ENCODE measurements at regions not wholly inside any gene's neighbourhood (a gene's known extent, or its start where the extent isn't known, plus 50 kb on each side); places are given as distances from the start of the nearest gene placed in this dataset.

DNA sequence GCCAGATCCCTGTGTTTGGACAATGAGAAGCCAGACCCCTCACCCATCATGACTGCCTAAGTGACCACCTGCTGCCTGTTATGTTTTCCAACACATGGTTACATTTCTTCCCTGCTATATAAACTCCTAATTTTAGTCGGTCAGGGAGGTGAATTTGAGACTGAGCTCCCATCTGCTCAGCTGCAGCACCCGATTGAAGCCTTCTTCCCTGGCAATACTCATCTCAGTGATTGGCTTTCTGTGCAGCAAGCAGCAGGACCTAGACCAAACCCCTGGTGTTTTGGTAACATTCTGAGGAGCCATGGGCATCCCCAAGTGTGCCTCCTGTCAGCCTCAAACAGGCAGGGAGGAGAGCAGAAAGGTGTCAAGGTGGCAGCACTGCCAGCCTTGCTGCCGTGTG, 141.2 kb downstream of the CD8B2 start:
- TF ChIP-seq, protein P1, sequence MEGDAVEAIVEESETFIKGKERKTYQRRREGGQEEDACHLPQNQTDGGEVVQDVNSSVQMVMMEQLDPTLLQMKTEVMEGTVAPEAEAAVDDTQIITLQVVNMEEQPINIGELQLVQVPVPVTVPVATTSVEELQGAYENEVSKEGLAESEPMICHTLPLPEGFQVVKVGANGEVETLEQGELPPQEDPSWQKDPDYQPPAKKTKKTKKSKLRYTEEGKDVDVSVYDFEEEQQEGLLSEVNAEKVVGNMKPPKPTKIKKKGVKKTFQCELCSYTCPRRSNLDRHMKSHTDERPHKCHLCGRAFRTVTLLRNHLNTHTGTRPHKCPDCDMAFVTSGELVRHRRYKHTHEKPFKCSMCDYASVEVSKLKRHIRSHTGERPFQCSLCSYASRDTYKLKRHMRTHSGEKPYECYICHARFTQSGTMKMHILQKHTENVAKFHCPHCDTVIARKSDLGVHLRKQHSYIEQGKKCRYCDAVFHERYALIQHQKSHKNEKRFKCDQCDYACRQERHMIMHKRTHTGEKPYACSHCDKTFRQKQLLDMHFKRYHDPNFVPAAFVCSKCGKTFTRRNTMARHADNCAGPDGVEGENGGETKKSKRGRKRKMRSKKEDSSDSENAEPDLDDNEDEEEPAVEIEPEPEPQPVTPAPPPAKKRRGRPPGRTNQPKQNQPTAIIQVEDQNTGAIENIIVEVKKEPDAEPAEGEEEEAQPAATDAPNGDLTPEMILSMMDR (conservative IDR thresholded peaks at IDR 0.05; ENCODE audit: low read depth, low read length) = no peak
- no peaks in the 10 kb centered on the region for H3K79me2 ChIP-seq (ENCODE audit: insufficient read depth, low read depth)

DNA sequence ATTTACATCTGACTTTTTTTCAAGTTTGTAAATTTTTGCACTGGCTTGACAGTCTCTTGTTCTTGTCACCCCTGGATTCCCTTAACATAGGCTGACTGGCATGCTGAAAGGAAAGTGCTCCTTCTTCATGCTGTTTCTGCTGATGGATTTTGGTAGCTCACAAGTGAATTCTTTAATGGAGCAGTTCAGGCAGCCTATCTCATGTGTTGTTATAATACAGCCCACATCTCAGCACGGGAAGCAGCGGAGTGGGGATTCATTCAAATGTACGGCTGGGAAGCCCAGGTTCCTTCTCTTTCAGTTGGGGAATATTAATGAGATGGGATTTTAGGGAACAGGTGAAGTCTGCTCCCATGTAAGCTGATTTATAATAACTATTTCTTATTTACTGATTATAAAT, 142.8 kb downstream of the CD8B2 start:
- no peaks in the 10 kb centered on the region for H3K27me3 ChIP-seq (ENCODE audit: insufficient read depth, low read depth)
- H3K36me3 ChIP-seq (ENCODE audit: insufficient read depth) = no peaks in the 10 kb centered on the region
- no peak overlapping the region for H3K27ac ChIP-seq
- H3K9ac ChIP-seq = no peak overlapping the region
- TF ChIP-seq, protein P1 (conservative IDR thresholded peaks at IDR 0.05; ENCODE audit: low read depth, low read length) = no peak
- H3K4me2 ChIP-seq = no peak overlapping the region
- H2AFZ ChIP-seq (ENCODE audit: low read depth) = no peak overlapping the region
- H4K20me1 ChIP-seq (ENCODE audit: insufficient read depth) = no peaks in the 10 kb centered on the region
- no peaks in the 10 kb centered on the region for H3K4me1 ChIP-seq (ENCODE audit: low read depth, poor library complexity, severe bottlenecking)
- H3K4me3 ChIP-seq (IDR thresholded peaks at IDR 0.05; ENCODE audit: insufficient read depth, low read depth, low read length) = no peak overlapping the region
- H3K79me2 ChIP-seq (ENCODE audit: insufficient read depth, low read depth) = no peaks in the 10 kb centered on the region

More for the DNA sequence above, 141.2 kb downstream of the CD8B2 start:
- no peak overlapping the region for H2AFZ ChIP-seq (ENCODE audit: low read depth)
- H3K27me3 ChIP-seq (ENCODE audit: insufficient read depth, low read depth) = no peaks in the 10 kb centered on the region
- H3K27ac ChIP-seq = no peak overlapping the region
- no peak overlapping the region for H3K4me2 ChIP-seq
- H3K4me1 ChIP-seq (ENCODE audit: low read depth, poor library complexity, severe bottlenecking) = no peaks in the 10 kb centered on the region
- no peaks in the 10 kb centered on the region for H3K36me3 ChIP-seq (ENCODE audit: insufficient read depth)
- no peaks in the 10 kb centered on the region for H4K20me1 ChIP-seq (ENCODE audit: insufficient read depth)
- no peak overlapping the region for H3K4me3 ChIP-seq (IDR thresholded peaks at IDR 0.05; ENCODE audit: insufficient read depth, low read depth, low read length)
- no peak overlapping the region for H3K9ac ChIP-seq

DNA sequence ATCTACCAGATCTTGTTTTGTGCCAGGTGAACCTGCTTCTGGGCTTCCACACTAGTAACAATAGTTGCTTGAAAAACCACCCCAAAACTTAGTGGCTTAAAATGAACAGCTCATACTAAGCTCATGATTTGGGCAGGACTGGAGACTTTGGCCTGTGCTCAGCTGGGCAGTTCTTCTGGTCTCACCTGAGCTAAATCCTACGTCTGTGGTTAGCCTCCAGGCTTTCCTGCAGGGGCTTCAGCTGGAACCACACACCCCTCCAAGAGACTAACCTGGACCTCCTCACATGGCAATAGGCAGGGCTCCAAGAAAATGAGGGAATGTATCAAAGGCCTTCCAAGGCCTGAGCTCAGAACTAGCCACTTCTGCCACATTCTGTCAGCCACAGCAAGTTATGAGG, 144.1 kb downstream of the CD8B2 start:
- TF ChIP-seq, protein P1 (conservative IDR thresholded peaks at IDR 0.05; ENCODE audit: low read depth, low read length) = no peak
- Histone ChIP-seq H4K20me1 (ENCODE audit: insufficient read depth) (no peaks in the 10 kb centered on the region), H3K27me3 (ENCODE audit: insufficient read depth, low read depth) (no peaks in the 10 kb centered on the region), H3K9ac (no peak overlapping the region), H3K79me2 (ENCODE audit: insufficient read depth, low read depth) (no peaks in the 10 kb centered on the region), H2AFZ (ENCODE audit: low read depth) (no peak overlapping the region), H3K27ac (no peak overlapping the region), H3K4me1 (ENCODE audit: low read depth, poor library complexity, severe bottlenecking) (no peaks in the 10 kb centered on the region), H3K36me3 (ENCODE audit: insufficient read depth) (no peaks in the 10 kb centered on the region), H3K4me2 (no peak overlapping the region), H3K4me3 (IDR thresholded peaks at IDR 0.05; ENCODE audit: insufficient read depth, low read depth, low read length) (no peak overlapping the region)

DNA sequence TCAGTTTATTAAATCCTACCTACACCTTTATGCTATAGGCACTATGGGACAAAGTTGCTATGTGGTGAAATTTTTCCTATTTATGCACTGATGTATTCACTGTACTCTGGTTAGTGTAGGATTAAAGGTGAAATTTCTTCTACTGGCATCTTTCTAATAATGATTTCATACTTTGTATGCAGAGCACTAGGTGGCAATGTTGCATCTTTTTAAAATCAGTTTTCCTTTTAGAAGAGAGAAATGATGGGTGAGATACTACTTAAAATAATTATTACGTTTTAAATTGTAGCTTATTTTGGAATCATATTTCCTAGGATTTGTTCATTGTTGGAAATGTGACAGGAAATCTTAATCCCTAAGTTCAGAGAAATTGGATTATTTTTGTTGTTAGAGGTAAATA, 150.9 kb downstream of the CD8B2 start:
- Histone ChIP-seq H2AFZ (ENCODE audit: low read depth) (no peak overlapping the region), H3K36me3 (ENCODE audit: insufficient read depth) (no peaks in the 10 kb centered on the region), H3K9ac (no peak overlapping the region), H3K27ac (no peak overlapping the region), H3K27me3 (ENCODE audit: insufficient read depth, low read depth) (no peaks in the 10 kb centered on the region), H3K79me2 (ENCODE audit: insufficient read depth, low read depth) (no peaks in the 10 kb centered on the region), H3K4me2 (no peak overlapping the region), H3K4me3 (IDR thresholded peaks at IDR 0.05; ENCODE audit: insufficient read depth, low read depth, low read length) (no peak overlapping the region), H4K20me1 (ENCODE audit: insufficient read depth) (no peaks in the 10 kb centered on the region), H3K4me1 (ENCODE audit: low read depth, poor library complexity, severe bottlenecking) (no peaks in the 10 kb centered on the region)
- TF ChIP-seq, protein P1 (conservative IDR thresholded peaks at IDR 0.05; ENCODE audit: low read depth, low read length) = peak; percentile 62

Data from KMS-11 (cell line).